Fibroblast of gingiva (primary cell): ENCODE measurements at regions not wholly inside any gene's neighbourhood (a gene's known extent, or its start where the extent isn't known, plus 50 kb on each side); places are given as distances from the start of the nearest gene placed in this dataset.

Experiments used
- DNase-seq: peaks from one replicate; pipeline ENCODE4 v3.0.0-alpha.2; 2011; ENCODE audit warnings: low read depth

- DNase-seq = peak; percentile 57
Observed at GRCh38 chr12:127680516-127680915, 586.5 kb upstream of the TMEM132C start.

DNA sequence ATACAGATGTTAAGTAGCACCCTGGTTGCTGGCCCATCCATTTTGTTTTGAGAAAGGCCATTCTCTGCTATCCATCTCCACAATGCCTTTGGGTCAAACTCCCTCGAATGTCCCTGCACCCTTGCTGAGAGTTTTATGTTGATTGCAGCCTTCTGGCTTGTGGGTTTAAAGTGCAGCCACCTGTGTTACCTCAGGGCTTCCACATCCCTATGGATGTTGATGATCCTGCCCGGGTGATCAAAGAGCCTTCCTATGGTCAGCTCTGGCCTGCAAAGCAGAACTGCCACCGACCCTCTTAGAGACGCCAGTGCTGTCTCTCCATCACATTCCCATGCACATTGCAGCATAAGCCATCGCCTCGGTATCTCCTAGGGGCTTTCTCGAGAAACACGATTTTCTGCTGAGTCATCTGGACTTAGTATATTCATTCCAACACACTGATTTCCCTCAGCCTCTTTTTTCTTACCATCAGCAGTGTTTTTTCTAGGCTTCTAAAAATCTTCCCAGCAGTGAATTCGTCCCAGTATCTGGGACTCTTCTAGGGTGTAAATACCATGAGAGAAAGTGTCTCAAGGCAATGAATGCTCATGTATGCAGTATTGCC lies 585.7 kb upstream of the TMEM132C start:
- no peak for DNase-seq

GRCh38 chr12:127685491-127685890 lies 581.5 kb upstream of the TMEM132C start:
- DNase-seq = no peak

DNA sequence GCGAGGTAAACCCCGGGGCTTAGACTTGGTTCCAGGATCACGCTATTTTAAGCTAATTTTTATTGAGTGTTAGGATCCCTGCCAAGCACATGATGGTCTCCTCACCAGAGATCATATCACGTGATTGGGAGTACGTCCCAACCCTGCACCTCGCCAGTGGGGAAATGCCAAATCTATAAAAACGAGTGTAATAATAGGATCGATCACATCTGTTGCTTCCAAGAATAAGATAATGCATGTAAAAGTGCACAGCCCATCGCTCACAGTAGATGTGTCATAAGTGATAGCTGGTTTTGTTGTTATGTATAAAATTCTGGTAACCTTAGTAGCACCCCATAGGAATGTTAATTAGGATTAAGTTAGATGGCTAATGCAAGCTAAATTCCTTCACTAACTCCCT lies 581.0 kb upstream of the TMEM132C start:
- DNase-seq = no peak

- DNase-seq = no peak
Observed at GRCh38 chr12:127687181-127687580, 579.8 kb upstream of the TMEM132C start.

- no peak for DNase-seq
Observed at GRCh38 chr12:127688906-127689428, 578.0 kb upstream of the TMEM132C start.

- no peak for DNase-seq
Observed at GRCh38 chr12:127690161-127690560, 576.8 kb upstream of the TMEM132C start.

DNA sequence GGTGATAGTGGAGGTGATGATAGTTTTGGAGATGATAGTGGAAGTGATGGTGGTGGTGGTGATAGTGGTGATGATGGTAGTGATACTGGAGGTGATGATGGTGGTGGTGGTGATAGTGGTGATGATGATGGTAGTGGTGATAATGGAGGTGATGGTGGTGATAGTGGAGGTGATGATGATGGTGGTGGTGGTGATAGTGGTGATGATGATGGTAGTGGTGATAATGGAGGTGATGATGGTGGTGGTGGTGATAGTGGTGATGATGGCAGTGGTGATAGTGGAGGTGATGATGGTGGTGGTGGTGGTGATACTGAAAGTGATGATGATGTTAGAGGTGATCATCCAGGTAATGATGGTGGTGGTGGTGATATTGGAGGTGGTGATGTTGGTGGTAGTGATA lies 570.0 kb upstream of the TMEM132C start:
- no peak for DNase-seq

- DNase-seq = no peak
Observed at GRCh38 chr12:127703026-127703425, 563.9 kb upstream of the TMEM132C start.

- DNase-seq = no peak
Observed at GRCh38 chr12:127711108-127711507, 555.9 kb upstream of the TMEM132C start.

DNA sequence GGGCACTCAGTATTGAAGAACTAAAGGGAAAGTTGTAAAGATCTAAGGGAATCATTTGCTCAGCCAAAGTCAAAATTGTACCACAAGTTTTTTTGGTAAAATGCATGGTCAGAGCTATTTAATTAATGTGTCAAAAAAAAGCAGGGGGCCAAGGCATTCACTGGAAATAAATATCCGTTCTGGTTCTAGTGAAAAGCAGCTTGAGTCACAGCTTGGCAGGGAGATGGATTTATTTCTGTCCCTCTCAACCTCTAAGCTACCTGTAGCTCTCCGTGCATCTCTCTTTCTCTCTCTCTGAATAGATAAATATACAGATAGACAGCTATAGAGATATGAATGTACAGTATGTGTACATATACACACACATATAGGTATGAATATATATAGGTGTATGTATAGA lies 554.4 kb upstream of the TMEM132C start:
- DNase-seq = no peak

- no peak for DNase-seq
Observed at GRCh38 chr12:127716166-127716565, 550.8 kb upstream of the TMEM132C start.

DNA sequence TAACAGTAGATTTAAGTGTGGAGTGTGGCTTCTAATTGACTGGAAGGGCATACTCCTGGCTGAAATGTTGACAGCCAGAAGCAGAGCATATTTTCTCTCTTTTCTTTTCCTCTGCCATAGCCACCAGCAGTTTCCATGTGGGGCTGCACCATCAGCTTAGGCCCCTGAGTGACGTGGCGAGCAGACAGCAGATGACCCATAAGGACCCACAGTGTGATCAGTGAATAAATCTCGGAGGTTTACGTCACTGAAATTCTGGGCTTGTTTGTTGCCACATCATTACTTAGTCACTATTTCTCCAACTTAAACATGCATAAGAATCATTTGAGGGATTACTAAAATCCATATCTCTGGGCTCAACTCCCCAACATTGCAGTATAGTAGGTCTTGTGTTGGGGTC lies 549.7 kb upstream of the TMEM132C start:
- no peak for DNase-seq

- no peak for DNase-seq
Observed at GRCh38 chr12:127720334-127720733, 546.6 kb upstream of the TMEM132C start.

DNA sequence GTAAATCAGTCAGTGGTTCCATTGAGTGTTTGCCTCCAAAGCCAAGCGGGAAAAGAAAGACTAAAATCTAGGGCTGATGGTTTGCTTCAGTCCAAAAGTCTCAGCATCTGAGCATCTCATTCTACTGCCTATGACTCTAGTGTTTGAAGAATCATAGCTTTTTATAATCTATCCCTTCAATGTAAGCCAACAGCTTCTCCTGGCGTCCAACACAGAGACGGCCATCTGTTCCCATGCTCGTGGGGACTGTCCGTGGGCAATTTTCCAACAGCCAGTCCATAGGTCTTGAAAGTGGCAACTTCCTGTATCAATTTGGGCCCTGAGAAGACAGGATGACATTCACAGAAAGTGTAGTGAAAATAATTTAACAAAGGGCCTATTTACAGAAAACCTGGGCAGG lies 544.4 kb upstream of the TMEM132C start:
- DNase-seq = no peak

- DNase-seq = no peak
Observed at GRCh38 chr12:127723251-127723650, 543.7 kb upstream of the TMEM132C start.

DNA sequence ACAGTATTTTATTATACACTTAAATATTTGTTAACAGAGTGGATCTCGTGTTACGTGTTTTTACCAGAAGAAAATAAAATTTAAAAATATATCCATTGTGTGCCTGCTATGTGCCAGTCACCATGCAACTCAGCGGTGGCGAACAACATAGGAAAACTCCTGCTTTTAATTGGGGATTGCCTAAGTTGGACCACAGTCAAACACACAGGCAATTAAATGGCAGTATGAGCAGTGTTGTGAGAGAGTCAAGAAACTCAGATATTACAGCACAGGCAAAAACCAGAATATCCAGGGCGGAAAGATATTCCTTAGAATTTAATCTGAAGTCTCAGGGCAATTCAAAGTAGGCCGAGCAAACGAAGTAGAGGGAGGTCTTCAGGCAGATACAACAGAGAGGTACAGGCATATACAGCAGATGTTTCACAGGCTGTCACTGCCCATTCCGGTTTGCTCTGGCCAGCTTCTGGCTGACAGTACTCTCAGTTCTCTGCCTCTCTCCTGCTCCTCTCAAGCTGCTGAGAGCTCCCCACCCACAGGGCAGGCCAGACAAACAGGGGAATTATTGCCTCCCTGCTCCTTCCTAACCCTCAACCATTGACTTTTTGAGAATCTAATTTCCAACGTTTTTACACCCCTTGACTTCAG lies 540.2 kb upstream of the TMEM132C start:
- no peak for DNase-seq

- DNase-seq = no peak
Observed at GRCh38 chr12:127728285-127728684, 538.7 kb upstream of the TMEM132C start.

GRCh38 chr12:127728729-127729128 lies 538.2 kb upstream of the TMEM132C start:
- no peak for DNase-seq

DNA sequence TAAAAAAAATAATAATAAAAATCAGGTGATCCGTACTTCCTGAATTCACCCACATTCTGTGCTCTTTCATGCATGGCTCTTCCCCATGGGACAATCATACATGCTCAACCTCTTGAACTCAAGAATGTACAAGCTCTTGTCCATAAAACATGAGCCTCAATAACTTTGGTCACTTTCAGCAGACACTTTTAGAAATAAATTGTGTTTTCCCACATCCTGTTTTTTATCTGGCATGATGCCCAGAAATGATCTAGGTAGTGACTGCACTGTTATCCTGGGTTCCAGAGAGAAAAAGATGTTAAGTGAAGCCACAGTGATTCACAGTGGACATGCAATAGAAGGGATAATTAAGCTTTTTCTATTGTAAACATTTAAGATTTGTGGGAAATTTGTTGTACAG lies 537.6 kb upstream of the TMEM132C start:
- DNase-seq = no peak

DNA sequence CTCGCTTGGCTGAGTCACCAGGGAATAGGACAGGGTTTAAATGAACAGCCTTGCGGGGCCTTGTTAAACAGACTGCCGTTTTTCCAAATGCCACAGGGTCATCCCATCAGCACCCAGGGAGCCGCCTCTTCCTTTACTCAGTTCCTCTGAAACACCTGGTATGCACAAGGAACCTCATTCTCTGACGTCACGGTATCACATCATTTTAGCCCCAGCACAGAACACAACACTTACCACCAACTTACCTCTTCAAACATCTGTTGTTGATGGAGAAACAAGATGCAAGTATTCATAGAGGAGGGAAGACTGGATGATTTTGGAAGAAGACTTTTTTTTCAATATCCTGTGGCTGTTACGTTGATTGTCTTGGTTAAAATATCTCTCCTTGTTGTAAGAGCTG lies 535.3 kb upstream of the TMEM132C start:
- DNase-seq = no peak

GRCh38 chr12:127742231-127742630 lies 524.7 kb upstream of the TMEM132C start:
- DNase-seq = no peak

DNA sequence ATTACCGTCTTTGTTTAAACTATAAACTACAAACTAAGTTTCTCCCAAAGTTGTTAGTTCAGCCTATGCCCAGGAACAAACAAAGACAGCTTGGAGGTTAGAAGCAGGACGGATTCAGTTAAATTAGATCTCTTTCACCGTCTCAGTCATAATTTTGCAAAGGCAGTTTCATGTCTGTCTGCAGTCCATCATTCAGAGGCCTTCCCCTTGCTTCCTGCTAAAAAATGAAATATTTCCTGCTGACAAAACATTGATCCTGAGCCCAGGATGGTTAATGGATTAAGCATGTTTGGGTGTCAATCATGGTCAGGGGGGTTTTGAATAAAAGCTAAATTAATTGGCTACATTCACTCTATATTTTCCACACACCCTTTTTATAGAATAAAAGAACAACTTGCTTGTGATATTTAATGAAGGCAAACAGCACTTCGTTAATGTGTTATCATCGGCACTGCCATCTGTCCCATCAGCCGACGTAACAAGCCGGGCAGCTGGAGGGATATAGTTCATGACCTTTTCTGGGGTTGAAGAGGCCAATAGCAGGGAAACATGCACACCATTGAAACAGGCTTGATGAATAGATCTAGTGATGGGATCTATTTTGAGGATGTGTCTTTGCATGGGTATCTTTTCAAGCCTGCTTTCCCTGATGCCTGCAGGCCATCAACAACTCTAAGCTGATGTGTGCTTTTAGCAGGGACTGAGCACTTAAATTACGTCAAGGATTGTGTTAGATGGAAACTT lies 521.3 kb upstream of the TMEM132C start:
- no peak for DNase-seq
